HepG2 (cell line): ENCODE measurements at regions not wholly inside any gene's neighbourhood (a gene's known extent, or its start where the extent isn't known, plus 50 kb on each side); places are given as distances from the start of the nearest gene placed in this dataset.

Experiments
- KDM5A ChIP-seq: fragments of 200-600 bp; sonication (generic); IDR thresholded peaks from 2 replicates; pipeline ENCODE4 v1.7.0; 2018; ENCODE audit warnings: antibody characterized with exemption, mild to moderate bottlenecking, low read length, borderline replicate concordance
- TF ChIP-seq, protein P1 (sequence below): sonication (generic); formaldehyde crosslinking; IDR thresholded peaks from 2 replicates; pipeline ENCODE4 v1.4.0; 2020; ENCODE audit warnings: missing genetic modification reagents, borderline replicate concordance
- TF ChIP-seq, protein P2 (sequence below): sonication (generic); formaldehyde crosslinking; IDR thresholded peaks from 2 replicates; pipeline ENCODE4 v1.5.1; 2020; ENCODE audit warnings: mild to moderate bottlenecking, missing genetic modification reagents, moderate library complexity
- TF ChIP-seq, protein P3 (sequence below): sonication (generic); formaldehyde crosslinking; IDR thresholded peaks from 2 replicates; pipeline ENCODE4 v1.8.1; 2023; ENCODE audit warnings: mild to moderate bottlenecking, moderate library complexity, missing genetic modification reagents

DNA sequence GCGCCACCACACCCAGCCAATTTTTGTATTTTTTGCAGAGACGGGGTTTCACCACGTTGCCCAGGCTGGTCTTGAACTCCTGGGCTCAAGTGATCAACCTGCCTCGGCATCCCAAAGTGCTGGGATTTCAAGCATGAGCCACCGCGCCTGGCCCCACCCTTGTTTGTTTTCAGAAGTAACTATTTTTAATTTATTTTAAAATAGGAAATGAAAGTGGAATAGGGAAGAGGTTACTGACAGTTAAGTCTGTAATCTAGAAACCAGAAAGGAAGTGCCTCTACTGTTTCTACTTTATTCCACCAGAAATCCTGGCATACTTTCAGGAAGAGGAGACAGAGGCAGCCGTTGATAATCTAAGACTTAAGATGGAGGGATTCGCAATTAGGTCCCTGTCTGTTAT, 225.6 kb downstream of the TANC2 start:
- TF ChIP-seq, protein P1, sequence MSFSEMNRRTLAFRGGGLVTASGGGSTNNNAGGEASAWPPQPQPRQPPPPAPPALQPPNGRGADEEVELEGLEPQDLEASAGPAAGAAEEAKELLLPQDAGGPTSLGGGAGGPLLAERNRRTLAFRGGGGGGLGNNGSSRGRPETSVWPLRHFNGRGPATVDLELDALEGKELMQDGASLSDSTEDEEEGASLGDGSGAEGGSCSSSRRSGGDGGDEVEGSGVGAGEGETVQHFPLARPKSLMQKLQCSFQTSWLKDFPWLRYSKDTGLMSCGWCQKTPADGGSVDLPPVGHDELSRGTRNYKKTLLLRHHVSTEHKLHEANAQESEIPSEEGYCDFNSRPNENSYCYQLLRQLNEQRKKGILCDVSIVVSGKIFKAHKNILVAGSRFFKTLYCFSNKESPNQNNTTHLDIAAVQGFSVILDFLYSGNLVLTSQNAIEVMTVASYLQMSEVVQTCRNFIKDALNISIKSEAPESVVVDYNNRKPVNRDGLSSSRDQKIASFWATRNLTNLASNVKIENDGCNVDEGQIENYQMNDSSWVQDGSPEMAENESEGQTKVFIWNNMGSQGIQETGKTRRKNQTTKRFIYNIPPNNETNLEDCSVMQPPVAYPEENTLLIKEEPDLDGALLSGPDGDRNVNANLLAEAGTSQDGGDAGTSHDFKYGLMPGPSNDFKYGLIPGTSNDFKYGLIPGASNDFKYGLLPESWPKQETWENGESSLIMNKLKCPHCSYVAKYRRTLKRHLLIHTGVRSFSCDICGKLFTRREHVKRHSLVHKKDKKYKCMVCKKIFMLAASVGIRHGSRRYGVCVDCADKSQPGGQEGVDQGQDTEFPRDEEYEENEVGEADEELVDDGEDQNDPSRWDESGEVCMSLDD (CRISPR knock-in tag): no peak
- TF ChIP-seq, protein P2, sequence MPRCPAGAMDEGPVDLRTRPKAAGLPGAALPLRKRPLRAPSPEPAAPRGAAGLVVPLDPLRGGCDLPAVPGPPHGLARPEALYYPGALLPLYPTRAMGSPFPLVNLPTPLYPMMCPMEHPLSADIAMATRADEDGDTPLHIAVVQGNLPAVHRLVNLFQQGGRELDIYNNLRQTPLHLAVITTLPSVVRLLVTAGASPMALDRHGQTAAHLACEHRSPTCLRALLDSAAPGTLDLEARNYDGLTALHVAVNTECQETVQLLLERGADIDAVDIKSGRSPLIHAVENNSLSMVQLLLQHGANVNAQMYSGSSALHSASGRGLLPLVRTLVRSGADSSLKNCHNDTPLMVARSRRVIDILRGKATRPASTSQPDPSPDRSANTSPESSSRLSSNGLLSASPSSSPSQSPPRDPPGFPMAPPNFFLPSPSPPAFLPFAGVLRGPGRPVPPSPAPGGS (CRISPR knock-in tag): no peak
- no peak for TF ChIP-seq KDM5A
- TF ChIP-seq, protein P3, sequence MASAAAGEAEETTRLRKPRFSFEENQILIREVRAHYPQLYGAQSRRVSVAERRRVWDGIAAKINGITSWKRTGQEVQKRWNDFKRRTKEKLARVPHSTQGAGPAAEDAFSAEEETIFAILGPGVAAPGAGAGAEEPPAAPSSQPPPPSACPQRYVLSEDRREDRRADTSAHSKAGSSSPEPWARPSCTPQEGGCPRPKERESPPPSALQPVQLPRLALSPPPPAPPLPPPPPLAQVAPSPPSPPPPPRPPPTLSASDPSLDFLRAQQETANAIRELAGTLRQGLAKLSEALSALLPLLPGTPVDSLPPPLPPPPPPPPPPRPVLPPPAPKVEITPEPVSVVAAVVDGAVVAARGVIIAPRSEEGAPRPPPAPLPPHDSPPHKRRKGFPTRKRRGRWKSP: no peak
